ENCODE measurements at regions not wholly inside any gene's neighbourhood (a gene's known extent, or its start where the extent isn't known, plus 50 kb on each side); places are given as distances from the start of the nearest gene placed in this dataset.
"Not testable (repeated sequence)": the region's sequence is repeated elsewhere in the genome, so short reads cannot be mapped to it uniquely, and the experiment has no call there.

DNA sequence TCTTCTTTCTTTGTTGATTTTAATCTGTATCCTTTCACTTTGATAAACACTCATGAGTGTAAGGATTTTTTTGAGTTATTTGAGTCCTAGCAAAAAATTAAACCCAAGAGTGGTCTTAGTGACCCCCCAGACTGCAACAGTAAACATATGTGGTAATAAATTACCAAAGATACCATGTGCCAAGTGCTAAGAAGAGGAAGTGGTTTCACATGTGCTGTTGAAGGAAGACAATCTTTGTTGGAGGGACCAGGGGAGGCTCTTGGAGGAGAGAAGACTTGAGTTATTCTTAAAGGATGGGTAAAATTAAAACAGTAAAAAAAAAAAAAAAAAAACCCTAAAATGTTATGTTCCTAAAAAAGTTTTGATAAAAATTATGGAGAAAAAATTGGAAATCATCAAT, 150.2 kb downstream of the SEC23IP start:
- H3K4me3 ChIP-seq (ENCODE audit: low read depth, low read length) = no peak overlapping the region
- H3K9ac ChIP-seq = no peak overlapping the region
- no peaks in the 10 kb centered on the region for H3K79me2 ChIP-seq
- no peaks in the 10 kb centered on the region for H3K36me3 ChIP-seq (ENCODE audit: control insufficient read depth, insufficient read depth, low read length)
- no peak overlapping the region for H3K4me2 ChIP-seq (ENCODE audit: low read length)
- H3K27ac ChIP-seq = no peak overlapping the region
- no peaks in the 10 kb centered on the region for H3K9me3 ChIP-seq (ENCODE audit: control insufficient read depth, low read length)
- no peaks in the 10 kb centered on the region for H3K4me1 ChIP-seq
- no peaks in the 10 kb centered on the region for H3K27me3 ChIP-seq (ENCODE audit: control insufficient read depth, insufficient read depth, low read length)
- TF ChIP-seq CTCF (IDR thresholded peaks at IDR 0.05) = no peak
- no peak overlapping the region for H2AFZ ChIP-seq

DNA sequence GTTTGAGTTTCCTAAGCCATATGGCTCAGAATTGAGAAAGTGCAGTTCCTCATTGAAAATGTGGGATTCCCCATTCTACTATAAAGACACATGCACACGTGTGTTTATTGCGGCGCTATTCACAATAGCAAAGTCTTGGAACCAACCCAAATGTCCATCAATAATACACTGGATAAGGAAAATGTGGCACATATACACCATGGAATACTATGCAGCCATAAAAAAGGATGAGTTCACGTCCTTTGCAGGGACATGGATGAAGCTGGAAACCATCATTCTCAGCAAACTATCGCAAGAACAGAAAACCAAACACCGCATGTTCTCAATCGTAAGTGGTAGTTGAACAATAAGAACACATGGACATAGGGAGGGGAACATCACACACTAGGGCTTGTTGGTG, 154.8 kb downstream of the SEC23IP start:
- not testable (repeated sequence) for H2AFZ ChIP-seq; H3K79me2 ChIP-seq; H3K9me3 ChIP-seq (ENCODE audit: control insufficient read depth, low read length); H3K4me2 ChIP-seq (ENCODE audit: low read length); H3K4me1 ChIP-seq; H3K9ac ChIP-seq; H3K4me3 ChIP-seq (ENCODE audit: low read depth, low read length); H3K27me3 ChIP-seq (ENCODE audit: control insufficient read depth, insufficient read depth, low read length); H3K36me3 ChIP-seq (ENCODE audit: control insufficient read depth, insufficient read depth, low read length); H3K27ac ChIP-seq

GRCh38 chr10:120047926-120048325, 155.4 kb downstream of the SEC23IP start:
- H3K4me2 ChIP-seq (ENCODE audit: low read length) = no peak overlapping the region
- no peaks in the 10 kb centered on the region for H3K27me3 ChIP-seq (ENCODE audit: control insufficient read depth, insufficient read depth, low read length)
- no peaks in the 10 kb centered on the region for H3K79me2 ChIP-seq
- H3K9ac ChIP-seq = no peak overlapping the region
- no peaks in the 10 kb centered on the region for H3K36me3 ChIP-seq (ENCODE audit: control insufficient read depth, insufficient read depth, low read length)
- H3K9me3 ChIP-seq (ENCODE audit: control insufficient read depth, low read length) = no peaks in the 10 kb centered on the region
- no peak overlapping the region for H3K4me3 ChIP-seq (ENCODE audit: low read depth, low read length)
- no peak overlapping the region for H2AFZ ChIP-seq
- no peak overlapping the region for H3K27ac ChIP-seq
- no peaks in the 10 kb centered on the region for H3K4me1 ChIP-seq
- no peak for TF ChIP-seq CTCF (IDR thresholded peaks at IDR 0.05)

DNA sequence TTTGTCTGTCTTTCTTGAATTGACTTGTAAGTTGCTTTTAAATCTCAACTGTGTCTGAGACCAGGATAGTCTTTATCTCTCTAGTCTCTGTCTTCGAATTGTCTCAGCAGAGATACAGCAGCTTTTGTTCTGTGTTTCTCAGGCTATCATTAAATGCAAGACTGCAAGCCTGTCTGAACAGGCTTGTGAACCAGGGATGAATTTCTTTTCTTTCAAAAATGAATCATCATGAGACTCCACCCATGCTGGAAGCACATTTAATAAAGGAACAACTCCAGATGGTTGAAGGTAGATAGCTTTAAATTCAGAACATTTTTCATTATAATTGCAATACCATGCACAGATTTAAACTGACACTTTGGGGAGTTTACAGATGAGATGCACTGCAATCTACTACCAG, 155.9 kb downstream of the SEC23IP start:
- Histone ChIP-seq H3K27ac (no peak overlapping the region), H2AFZ (no peak overlapping the region), H3K27me3 (ENCODE audit: control insufficient read depth, insufficient read depth, low read length) (no peaks in the 10 kb centered on the region), H3K79me2 (no peaks in the 10 kb centered on the region), H3K36me3 (ENCODE audit: control insufficient read depth, insufficient read depth, low read length) (no peaks in the 10 kb centered on the region), H3K4me3 (ENCODE audit: low read depth, low read length) (no peak overlapping the region), H3K9ac (no peak overlapping the region), H3K4me2 (ENCODE audit: low read length) (no peak overlapping the region), H3K4me1 (no peaks in the 10 kb centered on the region), H3K9me3 (ENCODE audit: control insufficient read depth, low read length) (no peaks in the 10 kb centered on the region)
- TF ChIP-seq CTCF (IDR thresholded peaks at IDR 0.05) = no peak

- H3K79me2 ChIP-seq = no peaks in the 10 kb centered on the region
- no peak overlapping the region for H3K9ac ChIP-seq
- H3K27me3 ChIP-seq (ENCODE audit: control insufficient read depth, insufficient read depth, low read length) = no peaks in the 10 kb centered on the region
- no peak for TF ChIP-seq CTCF (IDR thresholded peaks at IDR 0.05)
- no peak overlapping the region for H3K4me2 ChIP-seq (ENCODE audit: low read length)
- no peak overlapping the region for H3K4me3 ChIP-seq (ENCODE audit: low read depth, low read length)
- H3K36me3 ChIP-seq (ENCODE audit: control insufficient read depth, insufficient read depth, low read length) = no peaks in the 10 kb centered on the region
- H3K9me3 ChIP-seq (ENCODE audit: control insufficient read depth, low read length) = no peaks in the 10 kb centered on the region
- H2AFZ ChIP-seq = no peak overlapping the region
- H3K4me1 ChIP-seq = no peaks in the 10 kb centered on the region
- H3K27ac ChIP-seq = no peak overlapping the region
These were observed 159.1 kb downstream of the SEC23IP start for GRCh38 chr10:120051671-120052070.

All from parathyroid adenoma (tissue), 2 donors.